Caco-2 (cell line): ENCODE measurements at regions not wholly inside any gene's neighbourhood (a gene's known extent, or its start where the extent isn't known, plus 50 kb on each side); places are given as distances from the start of the nearest gene placed in this dataset.

ENCODE experiments used
- BruUV-seq: library from RNA; stranded (reverse); fragments of 400-500 nt; replicated peaks from 2 replicates; lab custom pipeline; 2021; lab: Mats Ljungman, UMichigan
- CTCF ChIA-PET: fragments of 300-600 bp; sonication (Branson Sonifier 250); formaldehyde crosslinking; loops from one replicate; lab custom pipeline; 2022; ENCODE audit warnings: antibody characterized with exemption; lab: Charles Lee
- POLR2A ChIA-PET: fragments of 300-600 bp; sonication (Branson Sonifier 250); formaldehyde crosslinking; loops from one replicate; lab custom pipeline; 2022; ENCODE audit warnings: antibody characterized with exemption; lab: Charles Lee
- DNase-seq, 2 experiments: peaks; one replicate each; pipeline versions ENCODE4 v3.0.0 to v3.0.0-alpha.2; 2020 to 2022
- H3K27me3 ChIP-seq: replicated peaks from 2 replicates; pipeline ENCODE4 v1.6.0; 2011; ENCODE audit warnings: low read length; ENCODE audit not compliant: control insufficient read depth, insufficient read depth
- H3K36me3 ChIP-seq: 2 replicates; pipeline ENCODE4 v1.5.1; 2011; ENCODE audit warnings: low read length; ENCODE audit not compliant: control insufficient read depth, insufficient read depth
- H3K4me1 ChIP-seq: fragments of 250-450 bp; sonication (Bioruptor Pico); 2 replicates; pipeline ENCODE4 v1.5.1; 2020; ENCODE audit warnings: mild to moderate bottlenecking
- H3K4me3 ChIP-seq: 2 replicates; pipeline ENCODE4 v1.5.1; 2011; ENCODE audit warnings: low read depth, mild to moderate bottlenecking, control low read depth, low read length
- H3K9me3 ChIP-seq: fragments of 250-450 bp; sonication (Bioruptor Pico); 2 replicates; pipeline ENCODE4 v1.5.1; 2020; ENCODE audit warnings: mild to moderate bottlenecking, moderate library complexity
- H3K27ac Mint-ChIP-seq: one replicate; pipeline ENCODE4 v1.8.0; 2022; ENCODE audit warnings: mixed read lengths; ENCODE audit not compliant: unreplicated experiment
- H3K27me3 Mint-ChIP-seq: one replicate; pipeline ENCODE4 v1.8.0; 2022; ENCODE audit warnings: mixed read lengths; ENCODE audit not compliant: insufficient read depth, unreplicated experiment
- H3K36me3 Mint-ChIP-seq: one replicate; pipeline ENCODE4 v1.8.0; 2022; ENCODE audit warnings: mild to moderate bottlenecking, mixed read lengths; ENCODE audit not compliant: insufficient read depth, unreplicated experiment
- H3K4me1 Mint-ChIP-seq: one replicate; pipeline ENCODE4 v1.8.0; 2022; ENCODE audit warnings: low read depth, mixed read lengths; ENCODE audit not compliant: unreplicated experiment
- H3K4me3 Mint-ChIP-seq: one replicate; pipeline ENCODE4 v1.8.0; 2022; ENCODE audit warnings: mild to moderate bottlenecking, moderate library complexity, mixed read lengths; ENCODE audit not compliant: unreplicated experiment
- H3K9me3 Mint-ChIP-seq: one replicate; pipeline ENCODE4 v1.8.0; 2022; ENCODE audit warnings: mixed read lengths; ENCODE audit not compliant: unreplicated experiment
- intact Hi-C: fragments of 100-400 bp; cut with micrococcal nuclease; formaldehyde crosslinking; loops from one replicate; pipeline ENCODE4 v1.10.0; 2022; ENCODE audit not compliant: unreplicated experiment
- TF ChIP-seq, protein P1 (sequence below), 2 experiments: fragments of 200-600 bp in 1 of 2; IDR thresholded peaks; 1 replicate in 1 of 2; 2 replicates in 1 of 2; pipeline versions ENCODE4 v1.5.1 to v1.8.0; 2011 to 2022; ENCODE audit warnings: antibody characterized with exemption in 1 of 2, control low read depth in 1 of 2, inconsistent platforms in 1 of 2, low read depth in 1 of 2, low read length in 1 of 2, mild to moderate bottlenecking in 1 of 2, moderate library complexity in 1 of 2; ENCODE audit not compliant: insufficient read depth in 1 of 2, severe bottlenecking in 1 of 2, unreplicated experiment in 1 of 2

GRCh38 chr14:95389471-95390011 lies 69.8 kb upstream of the CLMN start:
- no peaks in the 10 kb centered on the region for H3K27me3 ChIP-seq
- no peaks in the 10 kb centered on the region for H3K27me3 Mint-ChIP-seq
- BruUV-seq: no TSS peak
- no peaks in the 10 kb centered on the region for H3K4me1 ChIP-seq
- H3K36me3 ChIP-seq: no peaks in the 10 kb centered on the region
- H3K27ac Mint-ChIP-seq: no peak overlapping the region
- intact Hi-C loops: no loop called here
- peaks cover 8% of the 10 kb centered on the region for H3K4me1 Mint-ChIP-seq
- H3K9me3 Mint-ChIP-seq: peaks cover 9% of the 10 kb centered on the region
- ChIA-PET CTCF (no interaction called here), POLR2A (no interaction called here)
- DNase-seq: no peak
- TF ChIP-seq, protein P1, sequence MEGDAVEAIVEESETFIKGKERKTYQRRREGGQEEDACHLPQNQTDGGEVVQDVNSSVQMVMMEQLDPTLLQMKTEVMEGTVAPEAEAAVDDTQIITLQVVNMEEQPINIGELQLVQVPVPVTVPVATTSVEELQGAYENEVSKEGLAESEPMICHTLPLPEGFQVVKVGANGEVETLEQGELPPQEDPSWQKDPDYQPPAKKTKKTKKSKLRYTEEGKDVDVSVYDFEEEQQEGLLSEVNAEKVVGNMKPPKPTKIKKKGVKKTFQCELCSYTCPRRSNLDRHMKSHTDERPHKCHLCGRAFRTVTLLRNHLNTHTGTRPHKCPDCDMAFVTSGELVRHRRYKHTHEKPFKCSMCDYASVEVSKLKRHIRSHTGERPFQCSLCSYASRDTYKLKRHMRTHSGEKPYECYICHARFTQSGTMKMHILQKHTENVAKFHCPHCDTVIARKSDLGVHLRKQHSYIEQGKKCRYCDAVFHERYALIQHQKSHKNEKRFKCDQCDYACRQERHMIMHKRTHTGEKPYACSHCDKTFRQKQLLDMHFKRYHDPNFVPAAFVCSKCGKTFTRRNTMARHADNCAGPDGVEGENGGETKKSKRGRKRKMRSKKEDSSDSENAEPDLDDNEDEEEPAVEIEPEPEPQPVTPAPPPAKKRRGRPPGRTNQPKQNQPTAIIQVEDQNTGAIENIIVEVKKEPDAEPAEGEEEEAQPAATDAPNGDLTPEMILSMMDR (IDR thresholded peaks at IDR 0.05; ENCODE audit: insufficient read depth in 1 of 2, low read depth in 1 of 2, low read length in 1 of 2, severe bottlenecking in 1 of 2, unreplicated experiment in 1 of 2): no peak
- no peaks in the 10 kb centered on the region for H3K9me3 ChIP-seq
- no peak overlapping the region for H3K4me3 Mint-ChIP-seq
- H3K4me3 ChIP-seq: no peak overlapping the region
- H3K36me3 Mint-ChIP-seq: no peaks in the 10 kb centered on the region

DNA sequence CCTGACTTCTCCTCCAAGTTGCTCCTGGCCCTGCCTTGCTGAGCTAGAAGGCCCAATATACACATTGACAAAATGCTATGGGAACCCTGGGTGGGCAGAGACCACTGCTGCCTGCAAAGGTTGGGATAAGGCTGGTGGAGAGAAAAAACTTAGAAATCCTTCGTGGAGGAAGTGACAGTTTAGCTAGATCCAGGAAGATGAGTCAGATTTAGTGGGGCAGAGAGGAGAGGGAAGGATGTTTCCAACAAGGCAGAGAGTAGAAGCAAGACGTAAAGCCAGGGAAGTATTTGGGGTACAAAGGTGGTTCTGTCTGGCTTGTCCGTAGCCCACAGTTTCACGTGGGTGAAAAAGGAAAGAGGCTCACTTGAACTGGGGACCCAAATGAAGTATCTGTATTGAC lies 69.0 kb upstream of the CLMN start:
- no peaks in the 10 kb centered on the region for H3K36me3 ChIP-seq
- H3K9me3 ChIP-seq: no peaks in the 10 kb centered on the region
- TF ChIP-seq, protein P1 (IDR thresholded peaks at IDR 0.05; ENCODE audit: insufficient read depth in 1 of 2, low read depth in 1 of 2, low read length in 1 of 2, severe bottlenecking in 1 of 2, unreplicated experiment in 1 of 2): no peak
- DNase-seq: no peak
- POLR2A ChIA-PET: no interaction called here
- no peaks in the 10 kb centered on the region for H3K36me3 Mint-ChIP-seq
- H3K27ac Mint-ChIP-seq: no peak overlapping the region
- peaks cover 8% of the 10 kb centered on the region for H3K4me1 Mint-ChIP-seq
- no TSS peak for BruUV-seq
- H3K27me3 Mint-ChIP-seq: no peaks in the 10 kb centered on the region
- H3K9me3 Mint-ChIP-seq: peaks cover under 1% of the 10 kb centered on the region
- H3K4me1 ChIP-seq: no peaks in the 10 kb centered on the region
- H3K4me3 ChIP-seq: no peak overlapping the region
- CTCF ChIA-PET: no interaction called here
- intact Hi-C loops: no loop called here
- no peaks in the 10 kb centered on the region for H3K27me3 ChIP-seq
- H3K4me3 Mint-ChIP-seq: no peak overlapping the region

- H3K4me1 ChIP-seq: peaks cover 3% of the 10 kb centered on the region; the same call in 1 of the 2 replicates
- H3K36me3 Mint-ChIP-seq: no peaks in the 10 kb centered on the region
- H3K9me3 Mint-ChIP-seq: no peaks in the 10 kb centered on the region
- no peaks in the 10 kb centered on the region for H3K27me3 Mint-ChIP-seq
- TF ChIP-seq, protein P1 (IDR thresholded peaks at IDR 0.05; ENCODE audit: insufficient read depth in 1 of 2, low read depth in 1 of 2, low read length in 1 of 2, severe bottlenecking in 1 of 2, unreplicated experiment in 1 of 2): no peak
- peaks cover 8% of the 10 kb centered on the region for H3K4me1 Mint-ChIP-seq
- H3K36me3 ChIP-seq: no peaks in the 10 kb centered on the region
- intact Hi-C loops: no loop called here
- H3K27me3 ChIP-seq: no peaks in the 10 kb centered on the region
- ChIA-PET CTCF (no interaction called here), POLR2A (no interaction called here)
- DNase-seq: no peak
- H3K4me3 Mint-ChIP-seq: no peak overlapping the region
- no peak overlapping the region for H3K27ac Mint-ChIP-seq
- no TSS peak for BruUV-seq
- H3K4me3 ChIP-seq: no peak overlapping the region
- H3K9me3 ChIP-seq: no peaks in the 10 kb centered on the region
Measured at GRCh38 chr14:95387826-95388445, 68.2 kb upstream of the CLMN start.
